ENCODE measurements at regions not wholly inside any gene's neighbourhood (a gene's known extent, or its start where the extent isn't known, plus 50 kb on each side); places are given as distances from the start of the nearest gene placed in this dataset.

DNA sequence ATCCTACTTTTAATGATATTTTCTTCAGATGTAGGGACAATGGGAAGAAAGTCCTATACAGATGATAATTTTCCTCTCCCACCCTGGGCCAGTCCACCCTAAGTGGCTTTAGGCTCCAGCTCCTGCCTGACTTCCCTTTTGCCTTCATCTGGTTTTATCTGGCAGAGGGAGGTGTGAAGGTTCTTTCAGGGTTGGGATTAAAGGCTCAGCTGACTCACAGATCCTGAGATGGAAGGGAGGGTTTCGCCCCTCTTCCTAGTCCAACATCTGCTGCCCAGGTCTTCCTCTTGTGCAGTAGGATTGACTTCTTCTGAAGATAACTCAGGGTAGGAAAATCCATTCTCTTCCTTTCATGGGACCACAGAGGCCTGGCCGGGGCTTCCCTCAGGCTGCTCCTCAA, 362.4 kb upstream of the KAZN start:
- ChIA-PET CTCF (no interaction called here), POLR2A (no interaction called here)
- intact Hi-C loops (cut with micrococcal nuclease): no loop called here
- no peak overlapping the region for H3K9ac ChIP-seq (ENCODE audit: low read length)
- H3K27me3 Mint-ChIP-seq: peaks cover 5% of the 10 kb centered on the region
- no peak overlapping the region for H3K4me2 ChIP-seq (replicated peaks; ENCODE audit: low read depth, low read length, poor library complexity, severe bottlenecking)
- no peak overlapping the region for H2AFZ ChIP-seq (ENCODE audit: insufficient read depth, low read depth, low read length, poor library complexity, severe bottlenecking)
- H3K4me3 ChIP-seq (ENCODE audit: control extremely low read depth in 1 of 5, extremely low read depth in 1 of 5, insufficient read depth in 1 of 5, low read depth in 2 of 5, low read length in 4 of 5): no peak overlapping the region
- no peak overlapping the region for H3K27ac Mint-ChIP-seq
- ATAC-seq (ENCODE audit: low read depth) (no peak), DNase-seq (no peak)
- no peaks in the 10 kb centered on the region for H3K4me1 Mint-ChIP-seq
- H3K27me3 ChIP-seq (replicated peaks in 1 of 4; ENCODE audit: control extremely low read depth in 1 of 4, control insufficient read depth in 3 of 4, insufficient read depth in 4 of 4, low read length in 3 of 4): no peaks in the 10 kb centered on the region
- no peaks in the 10 kb centered on the region for H4K20me1 ChIP-seq (ENCODE audit: control insufficient read depth, insufficient read depth, low read length, poor library complexity, severe bottlenecking)
- no peaks in the 10 kb centered on the region for H3K79me2 ChIP-seq (ENCODE audit: control insufficient read depth, insufficient read depth, low read length)
- H3K4me1 ChIP-seq (ENCODE audit: control insufficient read depth in 2 of 2, insufficient read depth in 2 of 2, low read length in 2 of 2): no peaks in the 10 kb centered on the region
- peaks cover 2% of the 10 kb centered on the region for H3K9me3 Mint-ChIP-seq (ENCODE audit: insufficient read depth)
- no peak overlapping the region for H3K27ac ChIP-seq (ENCODE audit: low read length in 2 of 2)
- no peak overlapping the region for H3K4me3 Mint-ChIP-seq
- H3K36me3 ChIP-seq (replicated peaks in 1 of 2; ENCODE audit: control extremely low read depth in 1 of 2, control insufficient read depth in 1 of 2, extremely low read depth in 1 of 2, insufficient read depth in 2 of 2, low read length in 1 of 2): no peaks in the 10 kb centered on the region
- no peaks in the 10 kb centered on the region for H3K9me3 ChIP-seq (ENCODE audit: control extremely low read depth in 1 of 3, control insufficient read depth in 2 of 3, insufficient read depth in 1 of 3, low read length in 2 of 3)
- TF ChIP-seq, protein P1, sequence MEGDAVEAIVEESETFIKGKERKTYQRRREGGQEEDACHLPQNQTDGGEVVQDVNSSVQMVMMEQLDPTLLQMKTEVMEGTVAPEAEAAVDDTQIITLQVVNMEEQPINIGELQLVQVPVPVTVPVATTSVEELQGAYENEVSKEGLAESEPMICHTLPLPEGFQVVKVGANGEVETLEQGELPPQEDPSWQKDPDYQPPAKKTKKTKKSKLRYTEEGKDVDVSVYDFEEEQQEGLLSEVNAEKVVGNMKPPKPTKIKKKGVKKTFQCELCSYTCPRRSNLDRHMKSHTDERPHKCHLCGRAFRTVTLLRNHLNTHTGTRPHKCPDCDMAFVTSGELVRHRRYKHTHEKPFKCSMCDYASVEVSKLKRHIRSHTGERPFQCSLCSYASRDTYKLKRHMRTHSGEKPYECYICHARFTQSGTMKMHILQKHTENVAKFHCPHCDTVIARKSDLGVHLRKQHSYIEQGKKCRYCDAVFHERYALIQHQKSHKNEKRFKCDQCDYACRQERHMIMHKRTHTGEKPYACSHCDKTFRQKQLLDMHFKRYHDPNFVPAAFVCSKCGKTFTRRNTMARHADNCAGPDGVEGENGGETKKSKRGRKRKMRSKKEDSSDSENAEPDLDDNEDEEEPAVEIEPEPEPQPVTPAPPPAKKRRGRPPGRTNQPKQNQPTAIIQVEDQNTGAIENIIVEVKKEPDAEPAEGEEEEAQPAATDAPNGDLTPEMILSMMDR (IDR thresholded peaks at IDR 0.05): no peak
- no peak for TF ChIP-seq EZH2 (IDR thresholded peaks at IDR 0.05; ENCODE audit: borderline replicate concordance, insufficient read depth, low read depth, low read length, poor library complexity, severe bottlenecking)
- WGBS (ENCODE audit: insufficient coverage): 67% methylated on average over 1 of the region's 2 CpGs

DNA sequence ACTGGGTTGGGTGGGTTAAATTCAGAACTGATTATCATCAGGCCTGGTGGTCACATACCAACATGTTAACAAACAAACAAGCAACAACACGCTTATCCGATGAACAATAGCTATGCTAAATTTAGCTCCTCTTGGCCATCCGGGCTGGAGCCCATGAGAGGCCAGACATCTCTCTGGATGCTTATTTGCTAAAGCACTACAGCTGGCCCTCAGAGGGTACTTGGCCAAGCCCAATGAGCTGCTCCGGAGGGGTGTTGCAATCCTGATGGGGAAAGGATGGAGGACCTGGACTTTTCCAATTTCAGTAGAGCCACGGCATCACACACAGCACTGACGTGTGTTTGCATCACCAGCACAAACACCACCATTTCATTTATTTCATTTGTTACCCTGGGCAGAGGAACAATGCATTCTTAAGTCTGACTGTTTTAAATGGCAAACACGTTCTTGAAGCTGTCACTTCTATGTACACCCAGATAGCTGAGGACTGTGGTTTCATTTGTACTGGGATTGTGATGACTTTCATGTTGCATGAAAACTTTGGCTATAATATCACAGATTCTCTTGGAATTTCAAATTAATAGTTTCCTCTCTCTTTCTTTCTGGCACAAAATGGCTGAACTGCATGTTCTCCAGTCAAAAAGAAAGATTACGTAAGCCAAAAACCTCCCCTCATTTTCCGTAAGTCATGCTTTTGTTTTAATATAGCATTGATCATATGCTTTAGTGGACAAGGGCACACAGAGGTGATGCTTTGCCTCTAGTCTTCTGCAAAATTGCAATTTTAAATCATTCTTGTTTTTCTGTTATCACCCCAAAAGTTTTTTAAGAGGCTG, 359.8 kb upstream of the KAZN start:
- Histone ChIP-seq H3K27ac (ENCODE audit: low read length in 2 of 2) (no peak overlapping the region), H3K79me2 (ENCODE audit: control insufficient read depth, insufficient read depth, low read length) (no peaks in the 10 kb centered on the region), H3K9ac (ENCODE audit: low read length) (no peak overlapping the region), H3K9me3 (ENCODE audit: control extremely low read depth in 1 of 3, control insufficient read depth in 2 of 3, insufficient read depth in 1 of 3, low read length in 2 of 3) (no peaks in the 10 kb centered on the region), H3K27me3 (replicated peaks in 1 of 4; ENCODE audit: control extremely low read depth in 1 of 4, control insufficient read depth in 3 of 4, insufficient read depth in 4 of 4, low read length in 3 of 4) (no peaks in the 10 kb centered on the region), H3K4me1 (ENCODE audit: control insufficient read depth in 2 of 2, insufficient read depth in 2 of 2, low read length in 2 of 2) (no peaks in the 10 kb centered on the region), H3K4me3 (ENCODE audit: control extremely low read depth in 1 of 5, extremely low read depth in 1 of 5, insufficient read depth in 1 of 5, low read depth in 2 of 5, low read length in 4 of 5) (no peak overlapping the region), H3K4me2 (replicated peaks; ENCODE audit: low read depth, low read length, poor library complexity, severe bottlenecking) (no peak overlapping the region), H4K20me1 (ENCODE audit: control insufficient read depth, insufficient read depth, low read length, poor library complexity, severe bottlenecking) (no peaks in the 10 kb centered on the region), H2AFZ (ENCODE audit: insufficient read depth, low read depth, low read length, poor library complexity, severe bottlenecking) (no peak overlapping the region), H3K36me3 (replicated peaks in 1 of 2; ENCODE audit: control extremely low read depth in 1 of 2, control insufficient read depth in 1 of 2, extremely low read depth in 1 of 2, insufficient read depth in 2 of 2, low read length in 1 of 2) (no peaks in the 10 kb centered on the region)
- ATAC-seq (ENCODE audit: low read depth) (no peak), DNase-seq (no peak)
- Mint-ChIP-seq H3K4me3 (no peak overlapping the region), H3K27ac (no peak overlapping the region), H3K9me3 (ENCODE audit: insufficient read depth) (no peaks in the 10 kb centered on the region), H3K27me3 (peaks cover 3% of the 10 kb centered on the region), H3K4me1 (no peaks in the 10 kb centered on the region)
- 89% methylated on average over 5 of the region's 9 CpGs for WGBS (ENCODE audit: insufficient coverage)
- intact Hi-C loops (cut with micrococcal nuclease): no loop called here
- CTCF ChIA-PET: no interaction called here
- POLR2A ChIA-PET: no interaction called here
- TF ChIP-seq, protein P1 (IDR thresholded peaks at IDR 0.05): no peak
- TF ChIP-seq EZH2 (IDR thresholded peaks at IDR 0.05; ENCODE audit: borderline replicate concordance, insufficient read depth, low read depth, low read length, poor library complexity, severe bottlenecking): no peak

Measured in B cell (primary cell).